Panc1 (cell line): ENCODE measurements at regions not wholly inside any gene's neighbourhood (a gene's known extent, or its start where the extent isn't known, plus 50 kb on each side); places are given as distances from the start of the nearest gene placed in this dataset.

ENCODE experiments used
- ATAC-seq: fragments of 200-7000 bp; cut with Tn5 transposase; 2 replicates; pipeline ENCODE4 v1.9.1; 2020; ENCODE audit warnings: mild to moderate bottlenecking, moderate library complexity
- BruUV-seq: library from RNA; stranded (reverse); fragments of 400-500 nt; replicated peaks from 2 replicates; lab custom pipeline; 2021; lab: Mats Ljungman, UMichigan
- CTCF ChIA-PET: fragments of 300-600 bp; sonication (Branson Sonifier 250); formaldehyde crosslinking; loops from one replicate; lab custom pipeline; 2022; ENCODE audit warnings: antibody characterized with exemption; lab: Charles Lee
- POLR2A ChIA-PET: fragments of 300-600 bp; sonication (Branson Sonifier 250); formaldehyde crosslinking; loops from one replicate; lab custom pipeline; 2022; ENCODE audit warnings: antibody characterized with exemption; lab: Charles Lee
- DNase-seq: peaks from one replicate; pipeline ENCODE4 v3.0.0-alpha.2; 2010; ENCODE audit warnings: low read depth, low spot score
- H3K27ac ChIP-seq: 2 replicates; pipeline ENCODE4 v1.5.1; 2011; ENCODE audit warnings: mild to moderate bottlenecking, low read length, inconsistent platforms
- H3K27me3 ChIP-seq: fragments of 200-500 bp; sonication (Bioruptor generic); 2 replicates; pipeline ENCODE4 v1.6.0; 2014; ENCODE audit warnings: low read length, inconsistent platforms; ENCODE audit not compliant: control insufficient read depth, insufficient read depth
- H3K36me3 ChIP-seq: fragments of 200-500 bp; sonication (Bioruptor generic); 2 replicates; pipeline ENCODE4 v1.5.1; 2014; ENCODE audit warnings: inconsistent platforms, mild to moderate bottlenecking, low read length, moderate library complexity; ENCODE audit not compliant: control insufficient read depth, insufficient read depth
- H3K4me1 ChIP-seq: 2 replicates; pipeline ENCODE4 v1.5.1; 2011; ENCODE audit warnings: inconsistent platforms, mild to moderate bottlenecking, low read length, moderate library complexity; ENCODE audit not compliant: control insufficient read depth, insufficient read depth
- H3K4me3 ChIP-seq, 2 experiments: 2 replicates each; pipeline ENCODE4 v1.5.1; 2011 to 2012; ENCODE audit warnings: low read depth in 2 of 2, low read length in 2 of 2, mild to moderate bottlenecking in 2 of 2, inconsistent platforms in 1 of 2, moderate library complexity in 1 of 2
- H3K9me3 ChIP-seq: fragments of 200-500 bp; sonication (Bioruptor generic); 2 replicates; pipeline ENCODE4 v1.5.1; 2014; ENCODE audit warnings: low read depth, mild to moderate bottlenecking, inconsistent platforms, low read length, moderate library complexity; ENCODE audit not compliant: control insufficient read depth, insufficient read depth
- POLR2AphosphoS5 ChIP-seq: IDR thresholded peaks from 2 replicates; pipeline ENCODE4 v1.6.1; 2012; ENCODE audit warnings: mild to moderate bottlenecking, low read depth, low read length, moderate library complexity
- SIN3A ChIP-seq: IDR thresholded peaks from 2 replicates; pipeline ENCODE4 v1.6.1; 2012; ENCODE audit warnings: low read depth, mild to moderate bottlenecking, low read length, moderate library complexity, borderline replicate concordance; ENCODE audit not compliant: insufficient read depth
- TCF7L2 ChIP-seq: IDR thresholded peaks from 2 replicates; pipeline ENCODE4 v1.6.1; 2011; ENCODE audit warnings: mild to moderate bottlenecking, low read depth, low read length, inconsistent platforms
- in situ Hi-C: cut with HindIII; loops from 2 replicates; pipeline ENCODE4 v1.10.0; 2016; ENCODE audit warnings: low sequenced_read_pairs, low pct_unique_long_range_greater_than_20kb
- intact Hi-C: fragments of 100-400 bp; cut with micrococcal nuclease; formaldehyde crosslinking; loops from one replicate; pipeline ENCODE4 v1.10.0; 2022; ENCODE audit not compliant: unreplicated experiment
- TF ChIP-seq, protein P1 (sequence below): fragments of 450-650 bp; IDR thresholded peaks from 2 replicates; pipeline ENCODE4 v1.5.1; 2017; ENCODE audit warnings: mild to moderate bottlenecking
- TF ChIP-seq, protein P2 (sequence below), 2 experiments: IDR thresholded peaks; 2 replicates each; pipeline ENCODE4 v1.6.1; 2011 to 2012; ENCODE audit warnings: low read depth in 2 of 2, control low read depth in 1 of 2, low read length in 1 of 2, mild to moderate bottlenecking in 1 of 2, moderate library complexity in 1 of 2; ENCODE audit not compliant: insufficient read depth in 1 of 2

DNA sequence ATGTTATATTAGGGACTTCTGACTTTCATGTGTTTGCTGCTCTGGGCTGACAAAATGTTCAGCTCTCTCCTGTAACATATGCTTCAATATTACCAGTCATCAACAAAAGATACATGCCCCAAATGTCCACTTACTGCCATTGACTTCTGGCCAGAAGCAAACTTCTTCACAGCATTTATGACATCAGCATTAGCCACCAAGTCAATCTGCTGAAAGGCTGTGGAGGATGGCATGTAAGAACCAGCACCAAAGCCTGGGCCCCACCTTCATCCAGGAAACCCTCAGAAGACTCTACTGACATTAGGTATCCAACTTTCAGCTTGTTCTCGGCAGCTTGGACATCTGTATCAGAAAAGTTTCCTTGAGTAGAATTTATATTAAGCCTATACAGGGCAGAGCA is 595.5 kb downstream of the COL12A1 start:
- DNase-seq (no peak), ATAC-seq (no peak)
- Histone ChIP-seq H3K27me3 (no peaks in the 10 kb centered on the region), H3K9me3 (no peaks in the 10 kb centered on the region), H3K27ac (no peak overlapping the region), H3K36me3 (no peaks in the 10 kb centered on the region), H3K4me3 (no peak overlapping the region), H3K4me1 (no peaks in the 10 kb centered on the region)
- intact Hi-C loops, result no loop called here
- no TSS peak for BruUV-seq
- ChIA-PET POLR2A (no interaction called here), CTCF (no interaction called here)
- in situ Hi-C loops, result no loop called here
- TF ChIP-seq SIN3A, result no peak
- TF ChIP-seq, protein P1, sequence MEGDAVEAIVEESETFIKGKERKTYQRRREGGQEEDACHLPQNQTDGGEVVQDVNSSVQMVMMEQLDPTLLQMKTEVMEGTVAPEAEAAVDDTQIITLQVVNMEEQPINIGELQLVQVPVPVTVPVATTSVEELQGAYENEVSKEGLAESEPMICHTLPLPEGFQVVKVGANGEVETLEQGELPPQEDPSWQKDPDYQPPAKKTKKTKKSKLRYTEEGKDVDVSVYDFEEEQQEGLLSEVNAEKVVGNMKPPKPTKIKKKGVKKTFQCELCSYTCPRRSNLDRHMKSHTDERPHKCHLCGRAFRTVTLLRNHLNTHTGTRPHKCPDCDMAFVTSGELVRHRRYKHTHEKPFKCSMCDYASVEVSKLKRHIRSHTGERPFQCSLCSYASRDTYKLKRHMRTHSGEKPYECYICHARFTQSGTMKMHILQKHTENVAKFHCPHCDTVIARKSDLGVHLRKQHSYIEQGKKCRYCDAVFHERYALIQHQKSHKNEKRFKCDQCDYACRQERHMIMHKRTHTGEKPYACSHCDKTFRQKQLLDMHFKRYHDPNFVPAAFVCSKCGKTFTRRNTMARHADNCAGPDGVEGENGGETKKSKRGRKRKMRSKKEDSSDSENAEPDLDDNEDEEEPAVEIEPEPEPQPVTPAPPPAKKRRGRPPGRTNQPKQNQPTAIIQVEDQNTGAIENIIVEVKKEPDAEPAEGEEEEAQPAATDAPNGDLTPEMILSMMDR, result no peak

DNA sequence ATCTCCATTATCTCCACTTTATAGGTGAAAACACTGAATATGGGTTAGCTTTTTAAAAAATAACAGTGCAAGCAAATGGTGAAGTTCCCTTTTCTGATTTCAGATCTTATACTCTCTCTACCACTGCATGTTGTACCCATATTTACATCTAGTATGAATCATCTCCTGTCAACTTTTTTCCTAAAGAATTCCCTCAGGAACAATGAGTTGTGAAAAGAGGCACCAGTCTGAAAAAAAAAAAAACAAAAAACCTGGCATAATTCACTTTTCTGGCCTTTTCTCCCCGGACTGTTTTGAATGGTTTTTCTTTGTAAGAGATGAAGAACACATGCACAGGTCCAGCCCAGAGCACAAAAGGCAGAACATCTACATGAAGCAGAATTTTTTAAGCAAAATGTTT is 596.0 kb downstream of the COL12A1 start:
- no peak overlapping the region for H3K4me3 ChIP-seq

More for the DNA sequence above, 596.0 kb downstream of the COL12A1 start:
- H3K36me3 ChIP-seq, result no peaks in the 10 kb centered on the region
- H3K4me1 ChIP-seq, result no peaks in the 10 kb centered on the region
- CTCF ChIA-PET, result no interaction called here
- ATAC-seq (no peak), DNase-seq (no peak)
- intact Hi-C loops, result no loop called here
- no TSS peak for BruUV-seq
- in situ Hi-C loops, result no loop called here
- POLR2A ChIA-PET, result no interaction called here
- no peak overlapping the region for H3K27ac ChIP-seq
- TF ChIP-seq POLR2AphosphoS5 (no peak), TCF7L2 (no peak), SIN3A (no peak)
- TF ChIP-seq, protein P2, sequence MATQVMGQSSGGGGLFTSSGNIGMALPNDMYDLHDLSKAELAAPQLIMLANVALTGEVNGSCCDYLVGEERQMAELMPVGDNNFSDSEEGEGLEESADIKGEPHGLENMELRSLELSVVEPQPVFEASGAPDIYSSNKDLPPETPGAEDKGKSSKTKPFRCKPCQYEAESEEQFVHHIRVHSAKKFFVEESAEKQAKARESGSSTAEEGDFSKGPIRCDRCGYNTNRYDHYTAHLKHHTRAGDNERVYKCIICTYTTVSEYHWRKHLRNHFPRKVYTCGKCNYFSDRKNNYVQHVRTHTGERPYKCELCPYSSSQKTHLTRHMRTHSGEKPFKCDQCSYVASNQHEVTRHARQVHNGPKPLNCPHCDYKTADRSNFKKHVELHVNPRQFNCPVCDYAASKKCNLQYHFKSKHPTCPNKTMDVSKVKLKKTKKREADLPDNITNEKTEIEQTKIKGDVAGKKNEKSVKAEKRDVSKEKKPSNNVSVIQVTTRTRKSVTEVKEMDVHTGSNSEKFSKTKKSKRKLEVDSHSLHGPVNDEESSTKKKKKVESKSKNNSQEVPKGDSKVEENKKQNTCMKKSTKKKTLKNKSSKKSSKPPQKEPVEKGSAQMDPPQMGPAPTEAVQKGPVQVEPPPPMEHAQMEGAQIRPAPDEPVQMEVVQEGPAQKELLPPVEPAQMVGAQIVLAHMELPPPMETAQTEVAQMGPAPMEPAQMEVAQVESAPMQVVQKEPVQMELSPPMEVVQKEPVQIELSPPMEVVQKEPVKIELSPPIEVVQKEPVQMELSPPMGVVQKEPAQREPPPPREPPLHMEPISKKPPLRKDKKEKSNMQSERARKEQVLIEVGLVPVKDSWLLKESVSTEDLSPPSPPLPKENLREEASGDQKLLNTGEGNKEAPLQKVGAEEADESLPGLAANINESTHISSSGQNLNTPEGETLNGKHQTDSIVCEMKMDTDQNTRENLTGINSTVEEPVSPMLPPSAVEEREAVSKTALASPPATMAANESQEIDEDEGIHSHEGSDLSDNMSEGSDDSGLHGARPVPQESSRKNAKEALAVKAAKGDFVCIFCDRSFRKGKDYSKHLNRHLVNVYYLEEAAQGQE (IDR thresholded peaks at IDR 0.05; ENCODE audit: insufficient read depth in 1 of 2, low read depth in 2 of 2, low read length in 1 of 2), result no peak
- TF ChIP-seq, protein P1, result no peak
- no peaks in the 10 kb centered on the region for H3K9me3 ChIP-seq
- H3K27me3 ChIP-seq, result no peaks in the 10 kb centered on the region
